GM23248 (cell line): ENCODE measurements at regions not wholly inside any gene's neighbourhood (a gene's known extent, or its start where the extent isn't known, plus 50 kb on each side); places are given as distances from the start of the nearest gene placed in this dataset.
"Not testable (repeated sequence)": the region's sequence is repeated elsewhere in the genome, so short reads cannot be mapped to it uniquely, and the experiment has no call there.

Source experiments
- DNase-seq: peaks from one replicate; pipeline ENCODE4 v3.0.0-alpha.2; 2015
- H2AFZ ChIP-seq: fragments of 200-600 bp; sonication (generic); 2 replicates; pipeline ENCODE4 v1.6.1; 2016; ENCODE audit warnings: antibody characterized with exemption
- H3F3A ChIP-seq: fragments of 200-600 bp; sonication (generic); 2 replicates; pipeline ENCODE4 v1.6.1; 2016; ENCODE audit warnings: mild to moderate bottlenecking, antibody characterized with exemption, mixed run types; ENCODE audit not compliant: insufficient read depth
- H3K27ac ChIP-seq: fragments of 200-600 bp; sonication (generic); 2 replicates; pipeline ENCODE4 v1.5.1; 2016; ENCODE audit warnings: mild to moderate bottlenecking
- H3K27me3 ChIP-seq: fragments of 200-600 bp; sonication (generic); replicated peaks from 2 replicates; pipeline ENCODE4 v1.6.1; 2016; ENCODE audit warnings: mild to moderate bottlenecking; ENCODE audit not compliant: insufficient read depth
- H3K36me3 ChIP-seq: fragments of 200-600 bp; sonication (generic); 2 replicates; pipeline ENCODE4 v1.6.1; 2016; ENCODE audit warnings: low read depth, mild to moderate bottlenecking
- H3K4me1 ChIP-seq: fragments of 200-600 bp; sonication (generic); 2 replicates; pipeline ENCODE4 v1.6.1; 2016; ENCODE audit warnings: mild to moderate bottlenecking; ENCODE audit not compliant: insufficient read depth
- H3K4me2 ChIP-seq: fragments of 200-600 bp; sonication (generic); one replicate; pipeline ENCODE4 v1.6.1; 2016; ENCODE audit warnings: mild to moderate bottlenecking; ENCODE audit not compliant: unreplicated experiment
- H3K4me3 ChIP-seq: fragments of 200-600 bp; sonication (generic); 2 replicates; pipeline ENCODE4 v1.5.1; 2016; ENCODE audit warnings: mild to moderate bottlenecking
- H3K79me2 ChIP-seq: fragments of 200-600 bp; sonication (generic); 2 replicates; pipeline ENCODE4 v1.6.1; 2016; ENCODE audit warnings: mild to moderate bottlenecking; ENCODE audit not compliant: insufficient read depth
- H3K9ac ChIP-seq: fragments of 200-600 bp; sonication (generic); 2 replicates; pipeline ENCODE4 v1.6.1; 2016; ENCODE audit warnings: mild to moderate bottlenecking
- H3K9me2 ChIP-seq: fragments of 200-600 bp; sonication (generic); 2 replicates; pipeline ENCODE4 v1.6.1; 2016; ENCODE audit warnings: mixed run types, mild to moderate bottlenecking, moderate library complexity; ENCODE audit not compliant: insufficient read depth
- H3K9me3 ChIP-seq: fragments of 200-600 bp; sonication (generic); one replicate; pipeline ENCODE4 v1.6.1; 2017; ENCODE audit warnings: low read depth
- H4K20me1 ChIP-seq: fragments of 200-600 bp; sonication (generic); 2 replicates; pipeline ENCODE4 v1.6.0; 2016; ENCODE audit not compliant: insufficient read depth
- EZH2 ChIP-seq: fragments of 200-600 bp; sonication (generic); IDR thresholded peaks from 2 replicates; pipeline ENCODE4 v1.6.1; 2018; ENCODE audit warnings: antibody characterized with exemption, mild to moderate bottlenecking; ENCODE audit not compliant: insufficient read depth, poor library complexity, severe bottlenecking
- EZH2phosphoT487 ChIP-seq: fragments of 200-600 bp; sonication (generic); IDR thresholded peaks from 2 replicates; pipeline ENCODE4 v1.6.1; 2018; ENCODE audit warnings: antibody characterized with exemption, moderate library complexity, mild to moderate bottlenecking, low read depth; ENCODE audit not compliant: insufficient read depth
- WGBS, 2 experiments: methylation state at CpG; one replicate each; pipeline ENCODE4 v1.1.6; 2015 to 2017; ENCODE audit warnings: low lambda C conversion rate in 2 of 2, low coverage in 1 of 2; ENCODE audit errors: missing lambda C conversion rate in 2 of 2; 5-methylcytosine and 5-hydroxymethylcytosine counted together
- in situ Hi-C: fragments of 300-500 bp; cut with MboI; formaldehyde crosslinking; loops from 2 replicates; pipeline ENCODE4 v1.15.0; 2020

DNA sequence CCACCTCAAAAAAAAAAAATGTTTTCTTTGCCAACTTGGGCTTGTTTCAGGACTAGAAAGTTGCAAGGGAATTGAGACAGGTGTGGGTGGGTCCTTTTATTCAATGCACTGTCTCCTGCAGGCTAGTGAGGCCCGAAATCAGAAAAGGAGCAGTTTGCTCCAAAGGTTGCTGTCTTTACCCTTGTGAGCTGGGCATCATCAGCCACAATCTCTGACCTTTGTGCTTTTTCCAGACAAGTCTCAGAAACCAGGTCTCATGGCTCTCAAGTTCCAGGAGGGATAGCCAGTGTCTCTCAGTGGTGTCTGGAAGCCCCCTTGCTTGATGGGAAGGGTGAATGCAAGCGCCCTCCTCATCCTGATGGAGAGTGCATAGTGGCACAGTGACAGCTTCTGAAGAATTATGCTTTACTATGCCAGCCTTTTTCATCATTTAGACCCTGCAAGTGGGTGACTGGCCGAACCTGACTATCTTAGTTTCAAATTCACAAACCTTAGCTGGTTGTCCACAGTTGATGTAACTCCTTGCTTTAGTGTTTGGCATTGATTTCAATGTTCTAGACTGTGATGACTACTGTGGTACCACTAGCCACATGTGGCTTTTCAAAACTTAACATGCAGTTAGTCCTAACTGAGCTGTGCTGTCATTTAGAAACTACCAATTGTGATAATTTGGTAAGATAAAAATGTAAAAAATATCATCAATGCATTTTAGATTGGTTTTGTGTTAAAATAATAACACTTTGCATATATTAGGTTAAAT, 468.6 kb downstream of the GADD45G start:
- Histone ChIP-seq H4K20me1 (no peaks in the 10 kb centered on the region), H3F3A (no peaks in the 10 kb centered on the region), H3K4me1 (no peaks in the 10 kb centered on the region), H3K9me3 (no peaks in the 10 kb centered on the region), H3K4me2 (no peak overlapping the region), H3K27ac (no peak overlapping the region), H2AFZ (no peak overlapping the region), H3K9me2 (no peaks in the 10 kb centered on the region), H3K9ac (no peak overlapping the region), H3K4me3 (no peak overlapping the region), H3K27me3 (0 out of 2 replicates have a peak, but pooled peaks cover 11% of the 10 kb centered on the region), H3K79me2 (no peaks in the 10 kb centered on the region), H3K36me3 (no peaks in the 10 kb centered on the region)
- 22 to 41% methylated on average over 3 of the region's 3 CpGs for WGBS, 2 experiments
- in situ Hi-C loops = no loop called here
- TF ChIP-seq EZH2 (no peak), EZH2phosphoT487 (no peak)
- DNase-seq = no peak

DNA sequence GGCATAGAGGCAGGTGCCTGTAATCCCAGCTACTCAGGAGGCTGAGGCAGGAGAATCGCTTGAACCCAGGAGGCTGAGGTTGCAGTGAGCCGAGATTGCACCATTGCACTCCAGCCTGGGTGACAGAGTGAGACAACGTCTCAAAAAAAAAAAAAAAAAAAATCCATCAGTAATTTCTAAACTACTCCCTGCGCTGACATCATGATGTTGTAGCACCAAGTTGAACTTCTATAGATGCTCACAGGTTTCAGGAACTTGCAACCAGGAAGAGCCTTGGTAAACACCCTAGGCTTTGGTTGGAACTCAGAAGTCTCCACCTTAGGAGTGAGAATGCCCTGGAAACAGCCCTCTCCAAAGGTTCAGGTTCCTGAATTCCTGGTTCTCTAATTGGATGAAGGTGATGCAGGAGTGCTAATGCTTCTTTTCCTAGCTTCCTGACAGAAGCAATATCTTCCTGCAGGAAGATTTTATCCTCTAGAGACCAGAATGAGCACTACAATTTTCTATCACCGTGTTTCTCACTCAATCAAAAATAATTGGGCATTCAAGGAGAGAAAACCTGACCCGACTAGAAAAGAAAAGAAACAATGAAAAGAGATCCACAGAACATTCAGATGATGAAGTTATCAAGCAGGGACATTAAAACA, 469.6 kb downstream of the GADD45G start:
- 0 out of 2 replicates have a peak, but pooled peaks cover 11% of the 10 kb centered on the region for H3K27me3 ChIP-seq
- no peaks in the 10 kb centered on the region for H3K9me2 ChIP-seq
- WGBS, 2 experiments = 56 to 59% methylated on average over 6 of the region's 6 CpGs
- H3K9me3 ChIP-seq = no peaks in the 10 kb centered on the region
- in situ Hi-C loops = no loop called here
- no peaks in the 10 kb centered on the region for H3K4me1 ChIP-seq
- H2AFZ ChIP-seq = no peak overlapping the region
- no peaks in the 10 kb centered on the region for H4K20me1 ChIP-seq
- TF ChIP-seq EZH2phosphoT487 = no peak
- TF ChIP-seq EZH2 = no peak
- no peak overlapping the region for H3K9ac ChIP-seq
- no peak overlapping the region for H3K4me2 ChIP-seq
- no peaks in the 10 kb centered on the region for H3F3A ChIP-seq
- H3K79me2 ChIP-seq = no peaks in the 10 kb centered on the region
- H3K27ac ChIP-seq = no peak overlapping the region
- no peak overlapping the region for H3K4me3 ChIP-seq
- DNase-seq = no peak
- no peaks in the 10 kb centered on the region for H3K36me3 ChIP-seq

DNA sequence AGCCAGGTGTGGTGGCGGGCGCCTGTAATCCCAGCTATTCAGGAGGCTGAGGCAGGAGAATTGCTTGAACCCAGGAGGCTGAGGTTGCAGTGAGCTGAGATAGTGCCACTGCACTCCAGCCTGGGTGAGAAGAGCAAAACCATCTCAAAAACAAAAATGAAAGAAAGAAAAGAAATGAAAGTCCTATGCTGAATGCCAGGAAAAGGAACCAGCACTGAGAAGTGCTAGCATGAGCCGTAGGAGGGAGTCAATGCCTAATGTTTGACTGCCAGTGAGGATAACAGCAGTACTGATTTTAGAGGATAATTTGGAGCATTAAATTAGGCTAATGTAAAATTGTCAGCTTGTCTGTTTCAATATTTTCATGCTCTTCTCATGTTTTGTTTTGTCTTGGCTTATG, 472.8 kb downstream of the GADD45G start:
- H3K9me3 ChIP-seq, H3K4me2 ChIP-seq, H3K27ac ChIP-seq, H3K4me3 ChIP-seq, H2AFZ ChIP-seq, H3K9me2 ChIP-seq, DNase-seq, H3K79me2 ChIP-seq, in situ Hi-C loops, H3K36me3 ChIP-seq, H4K20me1 ChIP-seq, H3K9ac ChIP-seq, H3K4me1 ChIP-seq, H3F3A ChIP-seq: not testable (repeated sequence)
- 60 to 67% methylated on average over 3 of the region's 3 CpGs for WGBS, 2 experiments
- 0 out of 2 replicates have a peak, but pooled peaks cover 11% of the 10 kb centered on the region for H3K27me3 ChIP-seq

DNA sequence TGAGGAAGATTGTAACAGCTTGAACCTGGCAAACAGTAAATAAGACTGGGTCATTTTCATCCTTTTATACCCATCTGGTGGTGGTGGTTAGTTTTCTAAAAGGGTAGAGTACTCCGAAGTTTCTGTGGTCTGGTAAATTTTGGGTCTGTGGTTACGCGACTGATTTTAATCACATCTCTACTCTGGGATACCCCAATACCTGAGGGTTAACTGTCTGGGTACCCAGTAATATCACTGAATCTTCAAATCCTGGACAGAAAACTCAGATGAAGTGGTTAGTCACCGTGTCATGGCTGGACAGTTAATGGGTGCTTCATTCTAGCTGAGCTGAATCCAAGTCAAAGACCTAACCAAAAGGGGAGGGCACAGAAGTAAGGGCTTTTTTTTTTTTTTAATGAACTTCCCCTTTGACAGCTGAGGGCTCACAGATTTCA, 474.2 kb downstream of the GADD45G start:
- Histone ChIP-seq H3F3A (no peaks in the 10 kb centered on the region), H4K20me1 (no peaks in the 10 kb centered on the region), H3K9me3 (no peaks in the 10 kb centered on the region), H3K9ac (no peak overlapping the region), H3K27me3 (0 out of 2 replicates have a peak, but pooled peaks cover 11% of the 10 kb centered on the region), H3K36me3 (no peaks in the 10 kb centered on the region), H2AFZ (no peak overlapping the region), H3K4me2 (no peak overlapping the region), H3K9me2 (no peaks in the 10 kb centered on the region), H3K79me2 (no peaks in the 10 kb centered on the region), H3K4me3 (no peak overlapping the region), H3K4me1 (no peaks in the 10 kb centered on the region), H3K27ac (no peak overlapping the region)
- in situ Hi-C loops = no loop called here
- DNase-seq = no peak
- 68 to 69% methylated on average over 4 of the region's 4 CpGs for WGBS, 2 experiments
- no peak for TF ChIP-seq EZH2
- TF ChIP-seq EZH2phosphoT487 = no peak
